GM15510 (cell line): ENCODE measurements at regions not wholly inside any gene's neighbourhood (a gene's known extent, or its start where the extent isn't known, plus 50 kb on each side); places are given as distances from the start of the nearest gene placed in this dataset.

Experiments used
- POLR2A ChIP-seq: IDR thresholded peaks from 3 replicates; pipeline ENCODE4 v1.6.1; 2011; ENCODE audit warnings: borderline replicate concordance; ENCODE audit not compliant: insufficient read length; ENCODE audit errors: extremely low read depth

DNA sequence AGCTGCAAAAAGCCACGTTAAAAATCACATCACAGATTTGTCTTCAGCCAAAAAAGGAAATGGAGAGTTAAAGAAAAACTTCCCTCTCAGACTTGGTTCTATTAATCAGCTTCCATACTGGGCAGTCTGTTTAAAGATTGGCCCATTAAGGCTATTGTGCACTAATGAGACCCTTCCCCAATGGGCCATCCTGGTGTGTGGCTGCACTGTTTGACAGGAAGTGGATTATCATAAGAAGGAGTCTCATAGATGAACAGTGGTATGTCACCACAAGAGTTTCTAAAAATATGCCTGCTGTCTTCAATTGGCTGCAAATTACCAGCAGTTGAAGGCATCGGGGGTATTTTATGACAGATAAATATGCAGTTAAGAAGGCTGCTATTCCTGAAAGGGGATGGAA, 247.6 kb upstream of the THSD7B start:
- no peak for TF ChIP-seq POLR2A

GRCh38 chr2:136510244-136510643, 255.1 kb upstream of the THSD7B start:
- no peak for TF ChIP-seq POLR2A

DNA sequence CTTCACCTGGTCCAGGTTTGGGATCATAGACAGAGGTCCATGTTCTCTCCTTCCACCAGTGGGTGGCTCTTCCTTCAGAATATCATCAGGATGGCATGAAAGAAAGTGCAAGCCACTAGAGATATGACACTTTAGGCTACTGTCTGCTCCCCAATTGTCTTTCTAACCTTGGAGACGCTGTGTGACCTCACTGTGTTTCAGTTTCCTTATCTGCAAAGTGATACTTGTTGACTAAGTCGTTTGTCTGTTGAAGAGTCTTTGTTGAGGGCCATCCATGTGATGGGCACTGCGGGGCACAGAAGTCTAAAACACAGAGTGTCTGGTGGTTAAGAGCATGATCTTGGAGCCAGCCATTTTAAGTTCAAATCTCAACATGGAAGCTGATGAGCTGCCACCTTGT, 259.9 kb upstream of the THSD7B start:
- TF ChIP-seq POLR2A = no peak

- no peak for TF ChIP-seq POLR2A
These were observed 262.7 kb upstream of the THSD7B start for GRCh38 chr2:136502660-136503059.

- no peak for TF ChIP-seq POLR2A
These were observed 267.6 kb upstream of the THSD7B start for GRCh38 chr2:136497709-136498108.

DNA sequence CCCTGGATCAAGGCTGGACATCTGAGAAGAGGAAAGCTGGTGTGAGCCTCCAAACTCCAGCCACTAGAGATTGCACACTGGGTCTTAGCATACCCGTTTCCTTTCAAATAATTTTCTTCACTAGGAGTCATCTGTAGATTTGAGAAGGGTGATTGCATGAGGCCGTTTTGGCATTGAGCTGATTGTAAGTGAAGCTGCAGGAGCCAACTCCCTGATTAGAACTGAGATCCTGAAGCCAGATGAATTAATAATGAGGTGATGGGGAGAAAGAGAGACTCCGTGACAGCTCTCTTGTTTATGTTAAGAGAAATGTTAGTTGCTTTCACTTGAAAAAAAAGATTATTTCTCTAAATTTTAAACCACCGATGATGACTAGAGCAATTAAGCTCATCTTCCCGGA, 268.4 kb upstream of the THSD7B start:
- no peak for TF ChIP-seq POLR2A

DNA sequence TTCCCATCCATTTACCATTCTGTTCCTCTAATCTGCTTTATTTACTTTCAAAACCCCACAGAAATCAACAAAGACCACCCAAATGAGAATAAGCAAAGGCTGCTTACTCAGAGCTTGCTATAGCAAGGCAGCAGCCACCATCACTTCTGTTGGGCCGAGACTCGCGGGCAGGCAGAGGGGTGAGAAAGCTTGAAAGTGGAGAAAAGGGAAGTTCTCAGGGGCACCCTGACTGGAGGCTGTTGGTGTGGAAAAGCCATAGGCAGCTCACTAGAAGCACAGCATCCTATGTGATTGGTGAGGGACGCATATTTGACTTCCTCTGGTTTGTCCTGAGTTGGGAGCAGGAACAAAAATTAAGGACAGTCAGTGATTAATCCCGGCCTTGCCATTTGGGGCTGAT, 269.7 kb upstream of the THSD7B start:
- no peak for TF ChIP-seq POLR2A

DNA sequence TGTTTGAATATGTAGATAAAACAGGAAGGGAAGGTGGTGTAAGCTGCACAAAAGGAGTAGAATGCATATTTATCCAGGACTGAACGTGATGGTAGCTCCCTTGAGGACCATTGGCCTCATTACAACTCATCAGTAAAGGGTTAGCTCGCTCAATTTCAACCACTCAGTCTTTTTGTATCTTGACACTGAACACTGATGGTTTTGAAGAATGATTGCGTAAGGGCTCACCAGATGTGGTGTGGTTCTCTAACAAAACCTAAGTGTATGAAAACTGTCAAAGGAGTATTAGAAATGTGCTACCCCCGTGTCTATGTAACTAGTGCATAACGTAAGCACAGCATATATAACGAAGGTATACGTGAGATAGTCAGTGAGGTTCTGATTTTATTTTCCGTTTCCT, 272.4 kb upstream of the THSD7B start:
- TF ChIP-seq POLR2A = no peak

DNA sequence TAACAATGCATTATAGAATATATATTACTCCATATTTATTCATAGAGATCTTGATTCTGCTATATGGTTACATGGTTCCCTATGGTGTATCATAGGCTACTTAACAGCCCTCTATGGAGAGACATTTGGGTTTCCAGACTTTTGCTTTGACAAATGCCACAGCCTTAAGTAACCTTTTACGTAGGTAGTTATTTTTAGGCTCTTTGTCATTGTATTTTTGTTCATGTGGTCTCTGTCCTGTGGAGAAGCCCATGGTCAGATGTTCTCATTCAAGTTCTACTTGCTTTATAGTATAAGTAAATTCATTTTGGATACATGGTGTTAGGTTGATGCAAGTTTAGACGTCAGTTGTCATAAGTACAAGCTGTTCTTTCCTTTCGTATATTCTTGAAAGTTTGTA, 275.2 kb upstream of the THSD7B start:
- TF ChIP-seq POLR2A = no peak

DNA sequence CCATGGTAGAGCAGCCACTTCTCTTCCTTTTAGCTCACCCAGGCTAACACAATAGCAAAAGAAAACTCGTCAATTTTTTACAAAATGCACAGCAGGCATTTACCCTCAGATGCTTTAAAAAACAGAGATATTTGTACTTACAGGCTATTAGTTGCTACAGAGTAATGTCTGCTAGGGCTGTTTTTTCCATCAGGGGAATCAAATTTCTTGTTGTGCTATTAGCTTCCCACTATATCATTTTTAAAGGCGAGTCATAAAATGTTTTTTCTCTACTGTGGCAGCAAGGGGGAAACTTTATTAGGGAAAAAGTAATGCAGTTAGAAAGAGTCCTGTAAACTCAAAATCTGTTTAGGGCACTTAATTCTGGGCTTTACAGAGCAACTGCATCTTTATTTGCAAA, 277.9 kb upstream of the THSD7B start:
- TF ChIP-seq POLR2A = no peak

- no peak for TF ChIP-seq POLR2A
These were observed 279.2 kb upstream of the THSD7B start for GRCh38 chr2:136486115-136486514.

GRCh38 chr2:136482966-136483365, 282.4 kb upstream of the THSD7B start:
- no peak for TF ChIP-seq POLR2A

- no peak for TF ChIP-seq POLR2A
These were observed 283.3 kb upstream of the THSD7B start for GRCh38 chr2:136482006-136482405.

- TF ChIP-seq POLR2A = no peak
These were observed 285.6 kb upstream of the THSD7B start for GRCh38 chr2:136479696-136480095.

DNA sequence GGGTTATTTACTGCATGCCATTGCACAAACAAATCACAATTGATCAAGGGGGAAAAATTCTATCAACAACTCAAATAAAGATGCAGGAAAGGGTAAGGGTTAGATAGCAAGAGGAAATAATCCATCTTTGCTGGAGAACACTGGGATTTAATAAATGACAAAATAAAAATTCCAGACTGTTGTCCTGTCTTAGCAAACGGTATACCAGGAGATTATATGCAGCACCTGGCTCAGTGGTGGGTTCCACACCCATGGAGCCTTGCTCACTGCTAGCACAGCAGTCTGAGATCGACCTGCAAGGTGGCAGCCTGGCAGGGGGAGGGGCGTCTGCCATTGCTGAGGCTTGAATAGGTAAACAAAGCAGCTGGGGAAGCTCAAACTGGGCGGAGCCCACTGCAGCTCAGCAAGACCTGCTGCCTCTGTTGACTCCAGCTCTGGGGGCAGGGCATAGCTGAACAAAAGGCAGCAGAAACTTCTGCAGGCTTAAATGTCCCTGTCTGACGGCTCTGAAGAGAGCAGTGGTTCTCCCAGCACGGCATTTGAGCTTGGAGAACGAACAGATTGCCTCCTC, 296.5 kb upstream of the THSD7B start:
- TF ChIP-seq POLR2A = no peak

DNA sequence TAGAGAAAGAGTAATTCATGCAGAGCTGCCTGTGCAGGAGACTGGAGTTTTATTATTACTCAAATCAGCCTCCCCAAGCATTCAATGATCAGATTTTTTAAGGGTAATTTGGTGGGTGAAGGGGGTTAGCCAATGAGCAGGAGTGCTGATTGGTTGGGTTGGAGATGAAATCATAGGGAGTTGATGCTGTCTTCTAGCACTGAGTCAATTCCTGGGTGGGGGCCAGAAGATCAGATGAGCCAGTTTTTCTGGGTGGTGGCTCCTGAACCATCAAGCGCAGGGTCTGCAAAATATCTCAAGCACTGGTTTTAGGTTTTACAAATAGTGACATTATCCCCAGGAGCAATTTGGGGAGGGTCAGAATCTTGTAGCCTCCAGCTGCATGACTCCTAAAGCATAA, 312.8 kb upstream of the THSD7B start:
- TF ChIP-seq POLR2A = no peak
